ENCODE measurements at regions not wholly inside any gene's neighbourhood (a gene's known extent, or its start where the extent isn't known, plus 50 kb on each side); places are given as distances from the start of the nearest gene placed in this dataset.

- H4K20me1 ChIP-seq (ENCODE audit: insufficient read depth, low read length), result no peaks in the 10 kb centered on the region
- no peaks in the 10 kb centered on the region for H3K36me3 ChIP-seq (replicated peaks; ENCODE audit: low read depth, low read length)
- no peaks in the 10 kb centered on the region for H3K27me3 ChIP-seq (ENCODE audit: low read depth, low read length)
- H3K9ac ChIP-seq (ENCODE audit: low read length), result no peak overlapping the region
- H2AFZ ChIP-seq (ENCODE audit: low read depth, low read length), result no peak overlapping the region
- no peak overlapping the region for H3K4me2 ChIP-seq (ENCODE audit: low read length)
- no peak overlapping the region for H3K27ac ChIP-seq (ENCODE audit: low read length)
- H3K79me2 ChIP-seq (ENCODE audit: low read length), result no peaks in the 10 kb centered on the region
- no peak overlapping the region for H3K4me3 ChIP-seq (ENCODE audit: low read length)
- TF ChIP-seq, protein P1, sequence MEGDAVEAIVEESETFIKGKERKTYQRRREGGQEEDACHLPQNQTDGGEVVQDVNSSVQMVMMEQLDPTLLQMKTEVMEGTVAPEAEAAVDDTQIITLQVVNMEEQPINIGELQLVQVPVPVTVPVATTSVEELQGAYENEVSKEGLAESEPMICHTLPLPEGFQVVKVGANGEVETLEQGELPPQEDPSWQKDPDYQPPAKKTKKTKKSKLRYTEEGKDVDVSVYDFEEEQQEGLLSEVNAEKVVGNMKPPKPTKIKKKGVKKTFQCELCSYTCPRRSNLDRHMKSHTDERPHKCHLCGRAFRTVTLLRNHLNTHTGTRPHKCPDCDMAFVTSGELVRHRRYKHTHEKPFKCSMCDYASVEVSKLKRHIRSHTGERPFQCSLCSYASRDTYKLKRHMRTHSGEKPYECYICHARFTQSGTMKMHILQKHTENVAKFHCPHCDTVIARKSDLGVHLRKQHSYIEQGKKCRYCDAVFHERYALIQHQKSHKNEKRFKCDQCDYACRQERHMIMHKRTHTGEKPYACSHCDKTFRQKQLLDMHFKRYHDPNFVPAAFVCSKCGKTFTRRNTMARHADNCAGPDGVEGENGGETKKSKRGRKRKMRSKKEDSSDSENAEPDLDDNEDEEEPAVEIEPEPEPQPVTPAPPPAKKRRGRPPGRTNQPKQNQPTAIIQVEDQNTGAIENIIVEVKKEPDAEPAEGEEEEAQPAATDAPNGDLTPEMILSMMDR (IDR thresholded peaks at IDR 0.05; ENCODE audit: low read depth, low read length), result no peak
- no peak for TF ChIP-seq EZH2phosphoT487 (IDR thresholded peaks at IDR 0.05; ENCODE audit: low read depth)
- H3K9me3 ChIP-seq (ENCODE audit: insufficient read depth, low read length), result no peaks in the 10 kb centered on the region
- H3K4me1 ChIP-seq (ENCODE audit: low read length), result no peaks in the 10 kb centered on the region
Observed at GRCh38 chr4:38377195-38377594, 286.8 kb upstream of the KLF3 start.

- no peak overlapping the region for H2AFZ ChIP-seq (ENCODE audit: low read depth, low read length)
- no peaks in the 10 kb centered on the region for H3K4me1 ChIP-seq (ENCODE audit: low read length)
- no peaks in the 10 kb centered on the region for H3K9me3 ChIP-seq (ENCODE audit: insufficient read depth, low read length)
- no peaks in the 10 kb centered on the region for H3K36me3 ChIP-seq (replicated peaks; ENCODE audit: low read depth, low read length)
- H4K20me1 ChIP-seq (ENCODE audit: insufficient read depth, low read length), result no peaks in the 10 kb centered on the region
- no peaks in the 10 kb centered on the region for H3K27me3 ChIP-seq (ENCODE audit: low read depth, low read length)
- no peak overlapping the region for H3K9ac ChIP-seq (ENCODE audit: low read length)
- no peak for TF ChIP-seq EZH2phosphoT487 (IDR thresholded peaks at IDR 0.05; ENCODE audit: low read depth)
- TF ChIP-seq, protein P1 (IDR thresholded peaks at IDR 0.05; ENCODE audit: low read depth, low read length), result no peak
- no peak overlapping the region for H3K27ac ChIP-seq (ENCODE audit: low read length)
- no peaks in the 10 kb centered on the region for H3K79me2 ChIP-seq (ENCODE audit: low read length)
- H3K4me3 ChIP-seq (ENCODE audit: low read length), result no peak overlapping the region
- no peak overlapping the region for H3K4me2 ChIP-seq (ENCODE audit: low read length)
Observed at GRCh38 chr4:38378478-38378877, 285.5 kb upstream of the KLF3 start.

DNA sequence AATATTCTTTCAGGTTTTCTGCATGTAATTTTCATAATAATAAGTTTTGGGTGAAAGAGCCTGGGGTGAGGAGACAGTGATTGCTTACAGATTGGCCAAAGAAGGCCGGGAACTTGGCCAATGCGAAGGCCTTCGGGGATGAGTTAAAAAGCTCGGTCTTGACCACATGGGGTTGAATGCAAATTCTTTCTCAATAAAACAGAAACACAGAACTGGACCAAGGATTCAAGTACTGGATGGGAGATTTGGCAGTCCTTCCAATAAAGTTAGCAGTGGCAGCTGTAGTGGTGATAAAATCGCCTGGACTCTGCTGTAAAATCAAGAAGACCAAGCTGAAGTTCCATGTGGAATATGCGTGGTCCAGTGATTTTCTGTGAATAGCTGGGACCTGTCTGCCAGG lies 282.2 kb upstream of the KLF3 start:
- H3K9ac ChIP-seq (ENCODE audit: low read length), result no peak overlapping the region
- H4K20me1 ChIP-seq (ENCODE audit: insufficient read depth, low read length), result no peaks in the 10 kb centered on the region
- no peaks in the 10 kb centered on the region for H3K27me3 ChIP-seq (ENCODE audit: low read depth, low read length)
- no peak overlapping the region for H3K4me2 ChIP-seq (ENCODE audit: low read length)
- no peak overlapping the region for H2AFZ ChIP-seq (ENCODE audit: low read depth, low read length)
- no peak for TF ChIP-seq EZH2phosphoT487 (IDR thresholded peaks at IDR 0.05; ENCODE audit: low read depth)
- TF ChIP-seq, protein P1 (IDR thresholded peaks at IDR 0.05; ENCODE audit: low read depth, low read length), result no peak
- no peak overlapping the region for H3K4me3 ChIP-seq (ENCODE audit: low read length)
- H3K27ac ChIP-seq (ENCODE audit: low read length), result no peak overlapping the region
- no peaks in the 10 kb centered on the region for H3K79me2 ChIP-seq (ENCODE audit: low read length)
- no peaks in the 10 kb centered on the region for H3K36me3 ChIP-seq (replicated peaks; ENCODE audit: low read depth, low read length)
- H3K9me3 ChIP-seq (ENCODE audit: insufficient read depth, low read length), result no peaks in the 10 kb centered on the region
- no peaks in the 10 kb centered on the region for H3K4me1 ChIP-seq (ENCODE audit: low read length)

DNA sequence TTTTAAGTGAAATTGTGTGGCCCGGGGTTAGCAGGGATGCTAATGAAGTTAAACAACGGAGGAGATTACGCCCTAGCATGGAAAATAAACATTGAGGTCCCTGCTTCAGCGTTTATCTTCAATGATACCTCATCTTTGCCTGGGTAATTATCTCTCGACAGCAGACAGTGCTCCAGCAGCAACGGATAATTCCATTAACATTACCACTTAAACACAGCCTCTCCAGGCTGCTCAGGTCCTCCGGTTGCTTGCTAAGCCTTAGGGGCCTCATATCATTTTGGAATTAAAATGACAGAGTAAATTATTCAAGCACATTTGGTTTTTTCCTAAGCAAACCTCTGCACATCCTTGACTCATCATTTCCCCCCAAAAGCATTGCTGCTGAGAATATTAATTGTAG lies 281.5 kb upstream of the KLF3 start:
- H3K4me3 ChIP-seq (ENCODE audit: low read length), result no peak overlapping the region
- H3K9me3 ChIP-seq (ENCODE audit: insufficient read depth, low read length), result no peaks in the 10 kb centered on the region
- H4K20me1 ChIP-seq (ENCODE audit: insufficient read depth, low read length), result no peaks in the 10 kb centered on the region
- no peak overlapping the region for H3K4me2 ChIP-seq (ENCODE audit: low read length)
- no peaks in the 10 kb centered on the region for H3K4me1 ChIP-seq (ENCODE audit: low read length)
- no peaks in the 10 kb centered on the region for H3K36me3 ChIP-seq (replicated peaks; ENCODE audit: low read depth, low read length)
- no peak overlapping the region for H3K9ac ChIP-seq (ENCODE audit: low read length)
- TF ChIP-seq, protein P1 (IDR thresholded peaks at IDR 0.05; ENCODE audit: low read depth, low read length), result no peak
- TF ChIP-seq EZH2phosphoT487 (IDR thresholded peaks at IDR 0.05; ENCODE audit: low read depth), result no peak
- H2AFZ ChIP-seq (ENCODE audit: low read depth, low read length), result no peak overlapping the region
- H3K27ac ChIP-seq (ENCODE audit: low read length), result no peak overlapping the region
- H3K79me2 ChIP-seq (ENCODE audit: low read length), result no peaks in the 10 kb centered on the region
- no peaks in the 10 kb centered on the region for H3K27me3 ChIP-seq (ENCODE audit: low read depth, low read length)
